ENCODE measurements at regions not wholly inside any gene's neighbourhood (a gene's known extent, or its start where the extent isn't known, plus 50 kb on each side); places are given as distances from the start of the nearest gene placed in this dataset.

DNA sequence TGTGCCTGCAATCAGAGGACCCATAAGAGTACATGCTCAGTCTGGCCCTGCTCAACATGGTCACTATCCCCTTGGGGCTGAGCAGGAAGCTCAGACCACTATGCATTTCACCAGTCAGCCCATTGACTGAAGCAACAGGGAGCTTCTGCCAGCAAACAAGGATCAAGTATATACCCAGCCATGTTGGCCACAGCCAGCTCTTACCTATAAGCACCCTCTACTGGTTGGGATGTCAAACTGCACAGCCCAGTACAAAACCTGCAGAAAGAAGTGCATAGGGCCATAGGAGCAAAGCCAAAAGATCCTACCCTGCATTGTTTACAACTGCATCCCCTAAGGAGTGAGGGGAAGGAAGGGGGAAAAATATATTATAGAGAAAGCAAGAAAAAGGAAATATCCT lies 214.4 kb upstream of the CPEB2 start:
- H3K9me3 ChIP-seq = peaks cover 0 to 12% (median 0%) of the 10 kb centered on the region in 4 donors
- H3K27me3 ChIP-seq = no peaks in the 10 kb centered on the region
- intact Hi-C loops (cut with DNase I) = no loop called here
- H3K4me3 ChIP-seq = no peak overlapping the region
- no peaks in the 10 kb centered on the region for H3K36me3 ChIP-seq
- TF ChIP-seq EP300 (IDR thresholded peaks at IDR 0.05) = no peak
- no peak for TF ChIP-seq POLR2AphosphoS5 (IDR thresholded peaks at IDR 0.05)
- TF ChIP-seq POLR2A (IDR thresholded peaks at IDR 0.05; ENCODE audit: low read depth) = no peak
- TF ChIP-seq, protein P1, sequence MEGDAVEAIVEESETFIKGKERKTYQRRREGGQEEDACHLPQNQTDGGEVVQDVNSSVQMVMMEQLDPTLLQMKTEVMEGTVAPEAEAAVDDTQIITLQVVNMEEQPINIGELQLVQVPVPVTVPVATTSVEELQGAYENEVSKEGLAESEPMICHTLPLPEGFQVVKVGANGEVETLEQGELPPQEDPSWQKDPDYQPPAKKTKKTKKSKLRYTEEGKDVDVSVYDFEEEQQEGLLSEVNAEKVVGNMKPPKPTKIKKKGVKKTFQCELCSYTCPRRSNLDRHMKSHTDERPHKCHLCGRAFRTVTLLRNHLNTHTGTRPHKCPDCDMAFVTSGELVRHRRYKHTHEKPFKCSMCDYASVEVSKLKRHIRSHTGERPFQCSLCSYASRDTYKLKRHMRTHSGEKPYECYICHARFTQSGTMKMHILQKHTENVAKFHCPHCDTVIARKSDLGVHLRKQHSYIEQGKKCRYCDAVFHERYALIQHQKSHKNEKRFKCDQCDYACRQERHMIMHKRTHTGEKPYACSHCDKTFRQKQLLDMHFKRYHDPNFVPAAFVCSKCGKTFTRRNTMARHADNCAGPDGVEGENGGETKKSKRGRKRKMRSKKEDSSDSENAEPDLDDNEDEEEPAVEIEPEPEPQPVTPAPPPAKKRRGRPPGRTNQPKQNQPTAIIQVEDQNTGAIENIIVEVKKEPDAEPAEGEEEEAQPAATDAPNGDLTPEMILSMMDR (IDR thresholded peaks at IDR 0.05) = peak; percentile 7 to 41 (median 29)
- H3K27ac ChIP-seq (replicated peaks in 1 of 4) = no peak overlapping the region
- no peak for DNase-seq (ENCODE audit: extremely low spot score)
- H3K4me1 ChIP-seq = no peaks in the 10 kb centered on the region

DNA sequence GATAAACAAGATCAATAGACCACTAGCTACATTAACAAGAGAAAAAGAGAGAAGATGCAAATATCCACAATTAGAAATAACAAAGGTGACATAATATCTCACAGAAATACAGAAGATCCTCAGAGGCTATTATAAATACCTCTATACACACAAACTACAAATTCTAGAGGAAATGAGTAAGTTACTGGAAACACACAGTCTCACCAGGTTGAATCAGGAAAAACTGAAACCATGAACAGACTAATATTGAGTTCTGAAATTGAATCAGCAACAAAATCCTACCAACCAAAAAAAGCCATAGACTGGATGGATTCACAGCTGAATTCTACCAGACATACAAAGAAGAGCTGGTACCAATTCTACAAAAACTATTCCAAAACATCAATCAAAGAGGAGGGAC lies 211.8 kb upstream of the CPEB2 start:
- intact Hi-C loops (cut with DNase I) = no loop called here
- TF ChIP-seq POLR2AphosphoS5 (IDR thresholded peaks at IDR 0.05) (no peak), EP300 (IDR thresholded peaks at IDR 0.05) (no peak), POLR2A (IDR thresholded peaks at IDR 0.05; ENCODE audit: low read depth) (no peak)
- TF ChIP-seq, protein P1 (IDR thresholded peaks at IDR 0.05) = no peak
- Histone ChIP-seq H3K27me3 (no peaks in the 10 kb centered on the region), H3K4me3 (no peak overlapping the region), H3K27ac (replicated peaks in 1 of 4) (no peak overlapping the region), H3K36me3 (no peaks in the 10 kb centered on the region), H3K9me3 (peaks cover 0 to 21% (median 0%) of the 10 kb centered on the region in 4 donors), H3K4me1 (no peaks in the 10 kb centered on the region)
- DNase-seq (ENCODE audit: extremely low spot score) = no peak

DNA sequence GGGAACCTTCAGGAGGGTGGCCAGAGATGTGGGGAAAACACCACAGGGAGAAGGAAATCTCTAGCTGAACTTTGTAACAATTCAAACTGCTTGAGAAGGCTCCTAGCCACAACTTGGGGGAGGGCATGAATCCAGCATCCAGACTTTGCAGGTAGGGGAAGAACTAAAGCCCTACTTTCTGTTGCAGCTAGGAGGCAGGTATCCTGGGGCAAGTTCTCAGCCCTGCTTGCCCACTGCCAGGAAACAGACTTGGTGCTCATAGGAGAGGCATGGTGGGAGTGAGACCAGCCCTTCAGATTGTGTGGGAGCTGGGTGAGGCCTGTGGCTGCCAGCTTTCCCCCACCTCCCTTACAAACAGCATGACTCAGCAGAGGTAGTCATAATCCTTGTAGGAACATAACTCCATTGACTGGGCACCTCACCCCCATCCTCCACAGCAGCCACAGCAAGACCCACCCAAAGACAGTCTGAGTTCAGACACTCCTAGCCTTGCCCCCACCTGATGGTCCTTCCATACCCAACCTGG lies 209.5 kb upstream of the CPEB2 start:
- Histone ChIP-seq H3K4me3 (no peak overlapping the region), H3K27ac (replicated peaks in 1 of 4) (no peak overlapping the region), H3K9me3 (peaks cover 0 to 20% (median 0%) of the 10 kb centered on the region in 4 donors), H3K4me1 (no peaks in the 10 kb centered on the region), H3K36me3 (no peaks in the 10 kb centered on the region), H3K27me3 (no peaks in the 10 kb centered on the region)
- intact Hi-C loops (cut with DNase I) = no loop called here
- TF ChIP-seq POLR2AphosphoS5 (IDR thresholded peaks at IDR 0.05) (no peak), POLR2A (IDR thresholded peaks at IDR 0.05; ENCODE audit: low read depth) (no peak), EP300 (IDR thresholded peaks at IDR 0.05) (no peak)
- TF ChIP-seq, protein P1 (IDR thresholded peaks at IDR 0.05) = no peak
- DNase-seq (ENCODE audit: extremely low spot score) = peak; percentile 57

DNA sequence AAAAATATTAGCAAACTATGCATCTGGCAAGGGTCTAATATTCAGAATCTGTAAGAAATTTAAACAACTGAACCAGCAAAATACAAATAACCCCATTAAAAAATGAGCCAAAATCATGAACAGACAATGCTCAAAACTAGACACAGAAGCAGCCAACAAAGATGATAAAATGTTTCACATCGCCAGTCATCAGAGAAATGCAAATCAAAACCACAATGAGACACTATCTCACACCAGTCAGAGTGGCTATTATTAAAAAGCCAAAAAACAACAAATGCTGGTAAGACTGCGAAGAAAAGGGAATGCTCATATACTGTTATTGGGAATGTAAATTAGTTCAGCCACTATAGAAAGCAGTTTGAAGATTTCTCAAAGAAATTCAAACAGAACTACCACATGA lies 201.3 kb upstream of the CPEB2 start:
- WGBS = 90% methylated on average over 2 of the region's 2 CpGs
- Histone ChIP-seq H3K4me3 (no peak overlapping the region), H3K27me3 (no peaks in the 10 kb centered on the region), H3K4me1 (no peaks in the 10 kb centered on the region), H3K27ac (replicated peaks in 1 of 4) (no peak overlapping the region), H3K36me3 (no peaks in the 10 kb centered on the region), H3K9me3 (peaks cover 0 to 6% (median 0%) of the 10 kb centered on the region in 4 donors)
- DNase-seq (ENCODE audit: extremely low spot score) = no peak
- TF ChIP-seq POLR2AphosphoS5 (IDR thresholded peaks at IDR 0.05) (no peak), POLR2A (IDR thresholded peaks at IDR 0.05; ENCODE audit: low read depth) (no peak), EP300 (IDR thresholded peaks at IDR 0.05) (no peak)
- TF ChIP-seq, protein P1 (IDR thresholded peaks at IDR 0.05) = no peak
- intact Hi-C loops (cut with DNase I) = no loop called here

DNA sequence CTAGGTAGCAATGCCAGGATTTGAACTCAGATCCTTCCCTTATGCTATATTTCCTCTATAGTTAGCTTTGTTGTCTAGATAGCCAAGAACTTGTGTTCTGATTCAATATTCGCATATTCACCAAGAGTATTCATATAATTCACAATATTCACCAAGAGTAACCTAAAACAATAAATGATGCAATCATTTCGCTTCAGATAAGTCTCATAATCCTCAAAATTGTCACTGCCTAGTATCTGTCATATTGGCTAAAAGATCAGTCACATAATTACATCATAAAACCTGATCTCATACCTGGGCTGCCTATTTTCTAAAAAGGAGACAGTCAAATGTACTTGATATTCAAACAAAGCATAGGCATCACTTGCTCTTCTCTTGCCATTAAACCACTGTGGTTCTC lies 199.7 kb upstream of the CPEB2 start:
- intact Hi-C loops (cut with DNase I) = no loop called here
- no peaks in the 10 kb centered on the region for H3K4me1 ChIP-seq
- no peak overlapping the region for H3K27ac ChIP-seq (replicated peaks in 1 of 4)
- TF ChIP-seq POLR2AphosphoS5 (IDR thresholded peaks at IDR 0.05) = no peak
- H3K9me3 ChIP-seq = peaks cover 0 to 6% (median 0%) of the 10 kb centered on the region in 4 donors
- H3K27me3 ChIP-seq = no peaks in the 10 kb centered on the region
- peak; percentile 7 for DNase-seq (ENCODE audit: extremely low spot score)
- H3K36me3 ChIP-seq = no peaks in the 10 kb centered on the region
- no peak overlapping the region for H3K4me3 ChIP-seq
- WGBS = 84% methylated on average over 2 of the region's 2 CpGs

Measured in esophagus muscularis mucosa (tissue), 4 donors.